ENCODE measurements at regions not wholly inside any gene's neighbourhood (a gene's known extent, or its start where the extent isn't known, plus 50 kb on each side); places are given as distances from the start of the nearest gene placed in this dataset.

DNA sequence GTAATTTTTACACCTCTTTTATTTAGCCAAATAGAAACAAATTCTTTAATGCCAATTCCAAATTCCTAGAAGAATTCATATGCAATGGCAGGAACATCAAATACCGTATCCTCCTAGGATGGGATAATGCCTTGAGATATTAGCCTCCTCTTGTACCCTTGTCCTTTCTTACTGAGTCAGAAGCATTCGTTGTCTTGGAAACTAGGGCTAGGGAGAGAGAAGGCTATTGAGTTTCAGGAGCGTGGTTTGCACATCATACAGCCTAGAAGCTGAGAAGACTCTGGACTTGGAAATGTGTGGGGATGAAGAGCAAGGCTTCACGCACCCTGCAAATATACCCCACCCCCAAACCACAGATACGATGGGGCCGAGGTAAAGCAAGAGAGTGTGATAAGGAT, 300.7 kb downstream of the SP3 start:
- H2BK12ac ChIP-seq (ENCODE audit: low read depth, low read length): no peak overlapping the region
- H3K9ac ChIP-seq (replicated peaks in 1 of 4; ENCODE audit: extremely low read depth in 1 of 4, low read depth in 3 of 4, low read length in 3 of 4): no peak overlapping the region
- H4K20me1 ChIP-seq (replicated peaks in 1 of 2; ENCODE audit: control insufficient read depth in 1 of 2, insufficient read depth in 2 of 2, low read length in 2 of 2): no peaks in the 10 kb centered on the region
- H3K79me2 ChIP-seq (ENCODE audit: control insufficient read depth in 1 of 2, insufficient read depth in 2 of 2, low read length in 2 of 2): no peaks in the 10 kb centered on the region
- no peak overlapping the region for H4K8ac ChIP-seq (ENCODE audit: extremely low read depth, insufficient read depth, low read length)
- ChIA-PET CTCF (ENCODE audit: partially characterized antibody) (interaction anchor here (1.0 to 2.3 kb wide), 3 partner anchors 29 to 216 kb away, joined by 3 to 8 read pairs (median 3); no protein-coding TSS in a partner anchor), POLR2A (ENCODE audit: partially characterized antibody) (no interaction called here)
- no peak for FAIRE-seq
- no peak overlapping the region for H3K56ac ChIP-seq (replicated peaks; ENCODE audit: insufficient read length, low read depth, low read length)
- H2AK5ac ChIP-seq (ENCODE audit: low read depth, low read length): no peak overlapping the region
- H3K4me1 ChIP-seq (replicated peaks in 1 of 4; ENCODE audit: control insufficient read depth in 3 of 4, insufficient read depth in 4 of 4, low read length in 3 of 4): no peaks in the 10 kb centered on the region; a peak in 1 of 7 replicates
- no peak overlapping the region for H2BK5ac ChIP-seq (ENCODE audit: low read depth, low read length)
- no peaks in the 10 kb centered on the region for H3K23me2 ChIP-seq (ENCODE audit: low read depth, low read length)
- H3K14ac ChIP-seq (ENCODE audit: insufficient read length): no peak overlapping the region
- no peaks in the 10 kb centered on the region for H3K36me3 ChIP-seq (ENCODE audit: control insufficient read depth in 2 of 4, insufficient read depth in 4 of 4, low read length in 3 of 4)
- H3K9me3 ChIP-seq (ENCODE audit: insufficient read depth in 2 of 2, low read depth in 1 of 2, low read length in 1 of 2): no peaks in the 10 kb centered on the region
- 92% methylated on average over 6 of the region's 6 CpGs; no CpG with 5 or more reads in 1 of the 2 experiments for WGBS, 2 experiments (ENCODE audit: extremely low coverage in 1 of 2, insufficient coverage in 1 of 2, insufficient read length in 1 of 2, insufficient replicate concordance in 2 of 2, low coverage in 1 of 2, low lambda C conversion rate in 2 of 2, missing lambda C conversion rate in 1 of 2)
- no peak overlapping the region for H2BK15ac ChIP-seq (ENCODE audit: low read length)
- no peaks in the 10 kb centered on the region for H3K79me1 ChIP-seq (ENCODE audit: low read depth, low read length)
- no peak overlapping the region for H4K91ac ChIP-seq (replicated peaks; ENCODE audit: insufficient read length, low read length)
- no peak for DNase-seq (ENCODE audit: low read depth in 1 of 2, low spot score in 2 of 2)
- no peak overlapping the region for H2AFZ ChIP-seq (ENCODE audit: low read length)
- H3K4me2 ChIP-seq (ENCODE audit: insufficient read depth in 1 of 2, low read depth in 2 of 2, low read length in 2 of 2): no peak overlapping the region
- no peak overlapping the region for H4K5ac ChIP-seq (ENCODE audit: insufficient read length, low read depth, low read length)
- H3K23ac ChIP-seq (ENCODE audit: insufficient read length): no peak overlapping the region
- TF ChIP-seq CTBP2 (IDR thresholded peaks at IDR 0.05; ENCODE audit: borderline replicate concordance, insufficient read depth, insufficient read length, low read length) (no peak), SRF (IDR thresholded peaks at IDR 0.05; ENCODE audit: low read depth, low read length) (no peak), PHF8 (conservative IDR thresholded peaks at IDR 0.05; ENCODE audit: low read depth, low read length) (no peak), EP300 (IDR thresholded peaks at IDR 0.05; ENCODE audit: borderline replicate concordance in 1 of 2, low read depth in 2 of 2, low read length in 2 of 2) (no peak), SAP30 (IDR thresholded peaks at IDR 0.05; ENCODE audit: insufficient read depth, insufficient replicate concordance, low read length) (no peak)
- TF ChIP-seq, protein P1, sequence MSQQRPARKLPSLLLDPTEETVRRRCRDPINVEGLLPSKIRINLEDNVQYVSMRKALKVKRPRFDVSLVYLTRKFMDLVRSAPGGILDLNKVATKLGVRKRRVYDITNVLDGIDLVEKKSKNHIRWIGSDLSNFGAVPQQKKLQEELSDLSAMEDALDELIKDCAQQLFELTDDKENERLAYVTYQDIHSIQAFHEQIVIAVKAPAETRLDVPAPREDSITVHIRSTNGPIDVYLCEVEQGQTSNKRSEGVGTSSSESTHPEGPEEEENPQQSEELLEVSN (IDR thresholded peaks at IDR 0.05): no peak
- TF ChIP-seq, protein P2, sequence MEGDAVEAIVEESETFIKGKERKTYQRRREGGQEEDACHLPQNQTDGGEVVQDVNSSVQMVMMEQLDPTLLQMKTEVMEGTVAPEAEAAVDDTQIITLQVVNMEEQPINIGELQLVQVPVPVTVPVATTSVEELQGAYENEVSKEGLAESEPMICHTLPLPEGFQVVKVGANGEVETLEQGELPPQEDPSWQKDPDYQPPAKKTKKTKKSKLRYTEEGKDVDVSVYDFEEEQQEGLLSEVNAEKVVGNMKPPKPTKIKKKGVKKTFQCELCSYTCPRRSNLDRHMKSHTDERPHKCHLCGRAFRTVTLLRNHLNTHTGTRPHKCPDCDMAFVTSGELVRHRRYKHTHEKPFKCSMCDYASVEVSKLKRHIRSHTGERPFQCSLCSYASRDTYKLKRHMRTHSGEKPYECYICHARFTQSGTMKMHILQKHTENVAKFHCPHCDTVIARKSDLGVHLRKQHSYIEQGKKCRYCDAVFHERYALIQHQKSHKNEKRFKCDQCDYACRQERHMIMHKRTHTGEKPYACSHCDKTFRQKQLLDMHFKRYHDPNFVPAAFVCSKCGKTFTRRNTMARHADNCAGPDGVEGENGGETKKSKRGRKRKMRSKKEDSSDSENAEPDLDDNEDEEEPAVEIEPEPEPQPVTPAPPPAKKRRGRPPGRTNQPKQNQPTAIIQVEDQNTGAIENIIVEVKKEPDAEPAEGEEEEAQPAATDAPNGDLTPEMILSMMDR (IDR thresholded peaks at IDR 0.05; ENCODE audit: control extremely low read depth in 1 of 3, insufficient read depth in 1 of 3, low read depth in 1 of 3, low read length in 3 of 3): no peak
- no peak overlapping the region for H3K4me3 ChIP-seq (ENCODE audit: extremely low read depth in 1 of 4, insufficient read depth in 2 of 4, low read depth in 3 of 4, low read length in 4 of 4)
- no peak overlapping the region for H2BK20ac ChIP-seq (ENCODE audit: low read length)
- no peak overlapping the region for H3K18ac ChIP-seq (ENCODE audit: extremely low read depth, low read length)
- H3K27me3 ChIP-seq (replicated peaks in 1 of 4; ENCODE audit: control insufficient read depth in 3 of 4, extremely low read depth in 1 of 4, insufficient read depth in 3 of 4, low read length in 3 of 4): no peaks in the 10 kb centered on the region
- no peak overlapping the region for H3K4ac ChIP-seq (replicated peaks; ENCODE audit: insufficient read length, low read depth, low read length)
- H2BK120ac ChIP-seq (replicated peaks; ENCODE audit: low read depth, low read length): no peak overlapping the region
- no peak overlapping the region for H3K27ac ChIP-seq (ENCODE audit: low read depth, low read length)
